ENCODE measurements at regions not wholly inside any gene's neighbourhood (a gene's known extent, or its start where the extent isn't known, plus 50 kb on each side); places are given as distances from the start of the nearest gene placed in this dataset.

- H3K56ac ChIP-seq (replicated peaks; ENCODE audit: insufficient read length, low read depth, low read length), result no peak overlapping the region
- TF ChIP-seq CBX5 (IDR thresholded peaks at IDR 0.05; ENCODE audit: low read depth, low read length) (no peak), RNF2 (IDR thresholded peaks at IDR 0.05; ENCODE audit: borderline replicate concordance, low read depth, low read length, missing control alignments, poor library complexity, severe bottlenecking) (no peak), TBP (IDR thresholded peaks at IDR 0.05; ENCODE audit: low read depth, low read length) (no peak), TCF12 (IDR thresholded peaks at IDR 0.05; ENCODE audit: low read depth, low read length) (no peak), NRF1 (IDR thresholded peaks at IDR 0.05; ENCODE audit: low read depth, low read length) (no peak), FOSL1 (IDR thresholded peaks at IDR 0.05; ENCODE audit: insufficient read depth, low read depth, low read length) (no peak), TAF1 (IDR thresholded peaks at IDR 0.05; ENCODE audit: low read depth, low read length) (no peak)
- H3K9ac ChIP-seq (replicated peaks in 1 of 4; ENCODE audit: extremely low read depth in 1 of 4, low read depth in 3 of 4, low read length in 3 of 4), result no peak overlapping the region
These were observed 137.1 kb upstream of the THBS1 start for GRCh38 chr15:39443659-39444219.

More at GRCh38 chr15:39443659-39444219, 137.1 kb upstream of the THBS1 start:
- H3K14ac ChIP-seq (ENCODE audit: insufficient read length), result no peak overlapping the region
- WGBS, 2 experiments (ENCODE audit: extremely low coverage in 1 of 2, insufficient coverage in 1 of 2, insufficient read length in 1 of 2, insufficient replicate concordance in 2 of 2, low coverage in 1 of 2, low lambda C conversion rate in 2 of 2, missing lambda C conversion rate in 1 of 2), result 96% methylated on average over 4 of the region's 4 CpGs; no CpG with 5 or more reads in 1 of the 2 experiments
- H3K4ac ChIP-seq (replicated peaks; ENCODE audit: insufficient read length, low read depth, low read length), result no peak overlapping the region
- FAIRE-seq, result no peak
- no peak overlapping the region for H2BK15ac ChIP-seq (ENCODE audit: low read length)
- H3K23me2 ChIP-seq (ENCODE audit: low read depth, low read length), result no peaks in the 10 kb centered on the region
- no peak overlapping the region for H3K4me2 ChIP-seq (ENCODE audit: insufficient read depth in 1 of 2, low read depth in 2 of 2, low read length in 2 of 2)
- no peak overlapping the region for H2AFZ ChIP-seq (ENCODE audit: low read length)
- H3K4me1 ChIP-seq (replicated peaks in 1 of 4; ENCODE audit: control insufficient read depth in 3 of 4, insufficient read depth in 4 of 4, low read length in 3 of 4), result peaks cover 0 to 8% (median 0%) of the 10 kb centered on the region in 4 experiments; a peak in 4 of 7 replicates
- no peak overlapping the region for H4K5ac ChIP-seq (ENCODE audit: insufficient read length, low read depth, low read length)
- POLR2A ChIA-PET (ENCODE audit: partially characterized antibody), result no interaction called here
- H3K79me1 ChIP-seq (ENCODE audit: low read depth, low read length), result no peaks in the 10 kb centered on the region
- H3K4me3 ChIP-seq (ENCODE audit: extremely low read depth in 1 of 4, insufficient read depth in 2 of 4, low read depth in 3 of 4, low read length in 4 of 4), result no peak overlapping the region
- H4K20me1 ChIP-seq (replicated peaks in 1 of 2; ENCODE audit: control insufficient read depth in 1 of 2, insufficient read depth in 2 of 2, low read length in 2 of 2), result no peaks in the 10 kb centered on the region
- H2BK12ac ChIP-seq (ENCODE audit: low read depth, low read length), result no peak overlapping the region
- H3K27me3 ChIP-seq (replicated peaks in 1 of 4; ENCODE audit: control insufficient read depth in 3 of 4, extremely low read depth in 1 of 4, insufficient read depth in 3 of 4, low read length in 3 of 4), result no peaks in the 10 kb centered on the region
- H3K23ac ChIP-seq (ENCODE audit: insufficient read length), result no peak overlapping the region
- H2BK120ac ChIP-seq (replicated peaks; ENCODE audit: low read depth, low read length), result no peak overlapping the region
- H2BK5ac ChIP-seq (ENCODE audit: low read depth, low read length), result no peak overlapping the region
- no peaks in the 10 kb centered on the region for H3K36me3 ChIP-seq (ENCODE audit: control insufficient read depth in 2 of 4, insufficient read depth in 4 of 4, low read length in 3 of 4)
- no peak overlapping the region for H4K8ac ChIP-seq (ENCODE audit: extremely low read depth, insufficient read depth, low read length)
- H3K79me2 ChIP-seq (ENCODE audit: control insufficient read depth in 1 of 2, insufficient read depth in 2 of 2, low read length in 2 of 2), result no peaks in the 10 kb centered on the region
- H3K18ac ChIP-seq (ENCODE audit: extremely low read depth, low read length), result no peak overlapping the region
- no peak overlapping the region for H2BK20ac ChIP-seq (ENCODE audit: low read length)
- no peak overlapping the region for H3K27ac ChIP-seq (ENCODE audit: low read depth, low read length)
- no peak overlapping the region for H4K91ac ChIP-seq (replicated peaks; ENCODE audit: insufficient read length, low read length)
- H2AK5ac ChIP-seq (ENCODE audit: low read depth, low read length), result no peak overlapping the region
- H3K9me3 ChIP-seq (ENCODE audit: insufficient read depth in 2 of 2, low read depth in 1 of 2, low read length in 1 of 2), result no peaks in the 10 kb centered on the region
- DNase-seq (ENCODE audit: low read depth in 1 of 2, low spot score in 2 of 2), result no peak
- CTCF ChIA-PET (ENCODE audit: partially characterized antibody), result no interaction called here
